ENCODE measurements at regions not wholly inside any gene's neighbourhood (a gene's known extent, or its start where the extent isn't known, plus 50 kb on each side); places are given as distances from the start of the nearest gene placed in this dataset.

DNA sequence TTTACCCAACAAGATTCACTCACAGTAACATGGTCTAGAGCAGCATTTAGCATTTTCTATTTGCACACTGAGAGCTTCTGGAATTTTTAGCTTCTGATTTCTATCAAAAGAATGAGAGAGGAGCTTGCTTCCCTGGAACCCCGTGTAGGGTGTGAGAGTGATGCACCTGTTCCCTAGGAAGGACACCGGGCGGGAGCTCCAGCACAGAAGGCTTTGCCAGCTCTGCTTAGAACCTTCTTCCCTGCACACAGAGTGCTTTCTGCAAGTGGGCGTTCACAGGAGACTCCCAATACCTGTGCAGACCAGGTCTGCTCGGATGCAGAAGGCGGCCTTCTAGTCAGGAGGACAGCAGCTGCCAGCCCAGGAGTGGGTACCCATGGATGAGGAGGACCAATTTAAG lies 217.3 kb downstream of the TBXT start:
- TF ChIP-seq, protein P1, sequence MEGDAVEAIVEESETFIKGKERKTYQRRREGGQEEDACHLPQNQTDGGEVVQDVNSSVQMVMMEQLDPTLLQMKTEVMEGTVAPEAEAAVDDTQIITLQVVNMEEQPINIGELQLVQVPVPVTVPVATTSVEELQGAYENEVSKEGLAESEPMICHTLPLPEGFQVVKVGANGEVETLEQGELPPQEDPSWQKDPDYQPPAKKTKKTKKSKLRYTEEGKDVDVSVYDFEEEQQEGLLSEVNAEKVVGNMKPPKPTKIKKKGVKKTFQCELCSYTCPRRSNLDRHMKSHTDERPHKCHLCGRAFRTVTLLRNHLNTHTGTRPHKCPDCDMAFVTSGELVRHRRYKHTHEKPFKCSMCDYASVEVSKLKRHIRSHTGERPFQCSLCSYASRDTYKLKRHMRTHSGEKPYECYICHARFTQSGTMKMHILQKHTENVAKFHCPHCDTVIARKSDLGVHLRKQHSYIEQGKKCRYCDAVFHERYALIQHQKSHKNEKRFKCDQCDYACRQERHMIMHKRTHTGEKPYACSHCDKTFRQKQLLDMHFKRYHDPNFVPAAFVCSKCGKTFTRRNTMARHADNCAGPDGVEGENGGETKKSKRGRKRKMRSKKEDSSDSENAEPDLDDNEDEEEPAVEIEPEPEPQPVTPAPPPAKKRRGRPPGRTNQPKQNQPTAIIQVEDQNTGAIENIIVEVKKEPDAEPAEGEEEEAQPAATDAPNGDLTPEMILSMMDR (IDR thresholded peaks at IDR 0.05; ENCODE audit: low read depth, low read length) = no peak
- TF ChIP-seq EZH2phosphoT487 (IDR thresholded peaks at IDR 0.05; ENCODE audit: low read depth) = no peak

Data from OCI-LY3 (cell line).